GM19324 (cell line): ENCODE measurements at regions not wholly inside any gene's neighbourhood (a gene's known extent, or its start where the extent isn't known, plus 50 kb on each side); places are given as distances from the start of the nearest gene placed in this dataset.
"Not testable (repeated sequence)": the region's sequence is repeated elsewhere in the genome, so short reads cannot be mapped to it uniquely, and the experiment has no call there.

ENCODE experiments used
- ATAC-seq: cut with Tn5 transposase; IDR thresholded peaks from one replicate; pipeline ENCODE4 v1.9.1; 2021; ENCODE audit warnings: mild to moderate bottlenecking, moderate library complexity; ENCODE audit not compliant: unreplicated experiment, low FRiP score

- peak; percentile 82 for ATAC-seq
Measured at GRCh38 chr5:114957384-114957783, 212.3 kb downstream of the TRIM36 start.

GRCh38 chr5:114953565-114953964, 216.1 kb downstream of the TRIM36 start:
- no peak for ATAC-seq

GRCh38 chr5:114952876-114953275, 216.8 kb downstream of the TRIM36 start:
- ATAC-seq: no peak

GRCh38 chr5:114949756-114950155, 220.0 kb downstream of the TRIM36 start:
- no peak for ATAC-seq

GRCh38 chr5:114948986-114949621, 220.6 kb downstream of the TRIM36 start:
- no peak for ATAC-seq

GRCh38 chr5:114948363-114948762, 221.3 kb downstream of the TRIM36 start:
- ATAC-seq: no peak

- no peak for ATAC-seq
Measured at GRCh38 chr5:114940709-114941108, 229.0 kb downstream of the TRIM36 start.

GRCh38 chr5:114935490-114935889, 234.2 kb downstream of the TRIM36 start:
- ATAC-seq: no peak

- no peak for ATAC-seq
Measured at GRCh38 chr5:114928644-114929462, 240.9 kb downstream of the TRIM36 start.

GRCh38 chr5:114924769-114925168, 244.9 kb downstream of the TRIM36 start:
- ATAC-seq: no peak

- no peak for ATAC-seq
Measured at GRCh38 chr5:114912189-114912920, 257.4 kb downstream of the TRIM36 start.

- ATAC-seq: no peak
Measured at GRCh38 chr5:114910727-114911126, 259.0 kb downstream of the TRIM36 start.

GRCh38 chr5:114909424-114909823, 260.3 kb downstream of the TRIM36 start:
- no peak for ATAC-seq

GRCh38 chr5:114903767-114904166, 265.9 kb downstream of the TRIM36 start:
- no peak for ATAC-seq

- ATAC-seq: no peak
Measured at GRCh38 chr5:114898602-114899001, 271.1 kb downstream of the TRIM36 start.

- no peak for ATAC-seq
Measured at GRCh38 chr5:114883675-114884074, 286.0 kb downstream of the TRIM36 start.

- no peak for ATAC-seq
Measured at GRCh38 chr5:114859438-114859735, 310.3 kb downstream of the TRIM36 start.

GRCh38 chr5:114858665-114859437, 310.9 kb downstream of the TRIM36 start:
- no peak for ATAC-seq

- ATAC-seq: no peak
Measured at GRCh38 chr5:114857941-114858551, 311.7 kb downstream of the TRIM36 start.

- ATAC-seq: not testable (repeated sequence)
Measured at GRCh38 chr5:114844711-114845110, 325.0 kb downstream of the TRIM36 start.
